AG08395 (cell line): ENCODE measurements at regions not wholly inside any gene's neighbourhood (a gene's known extent, or its start where the extent isn't known, plus 50 kb on each side); places are given as distances from the start of the nearest gene placed in this dataset.

Source experiments
- DNase-seq: peaks from one replicate; pipeline ENCODE4 v3.0.0; 2012; ENCODE audit warnings: mixed read lengths, low spot score

DNA sequence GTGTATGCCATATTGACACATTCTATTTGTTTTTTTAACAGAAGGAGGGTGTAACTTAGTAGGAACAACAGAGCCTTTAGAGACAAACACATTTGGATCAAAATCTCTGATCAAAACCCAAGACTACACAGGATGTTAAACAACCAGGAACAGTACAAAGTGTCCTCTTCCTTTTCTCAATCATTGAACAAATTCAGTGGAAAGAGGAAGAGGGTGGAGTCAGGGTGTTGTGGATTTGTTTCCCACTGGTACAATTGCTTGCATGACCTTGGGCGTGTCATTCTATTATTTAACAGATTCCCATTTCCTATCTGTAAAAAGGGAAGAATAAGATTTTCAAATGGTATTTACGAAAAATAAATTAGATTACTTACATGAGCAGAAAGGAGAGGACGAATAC lies 1162.8 kb upstream of the PRKX start:
- no peak for DNase-seq

DNA sequence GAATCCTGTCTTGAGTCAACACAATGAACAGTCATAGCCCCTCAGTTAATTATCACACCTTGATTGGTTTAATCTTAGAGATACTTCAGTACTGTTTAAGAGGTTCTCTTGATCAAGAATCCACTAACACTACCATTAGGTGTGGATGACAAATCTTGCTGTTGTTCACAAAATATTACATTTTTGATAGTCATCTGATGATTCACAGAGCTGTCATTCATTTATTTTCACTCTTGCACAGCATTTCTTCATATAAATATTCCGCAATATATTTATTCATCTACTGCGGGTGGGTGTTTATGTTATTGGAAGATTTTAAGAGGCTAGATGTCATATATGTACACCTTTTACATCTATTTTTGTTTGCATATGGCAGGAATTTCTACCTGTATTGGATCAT lies 1138.1 kb upstream of the PRKX start:
- no peak for DNase-seq

DNA sequence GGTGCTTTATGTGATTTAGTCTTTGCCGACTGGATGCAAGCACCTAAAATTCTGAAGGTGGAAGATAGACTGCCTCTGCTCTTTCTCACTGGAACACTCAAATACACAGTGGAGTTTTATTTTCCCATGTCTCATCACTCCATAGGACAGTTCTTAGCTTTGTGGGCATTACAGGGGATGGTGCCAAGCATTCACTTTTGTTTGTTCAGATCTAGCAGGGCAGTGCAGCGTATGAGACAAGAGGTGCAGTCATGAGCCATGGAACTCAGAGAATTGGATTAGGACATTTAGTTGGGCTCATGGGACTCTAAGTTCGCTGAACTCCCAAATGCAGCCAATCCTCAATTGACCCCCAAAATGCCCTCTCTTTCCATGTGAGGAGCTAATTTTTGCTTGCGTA lies 1136.9 kb upstream of the PRKX start:
- no peak for DNase-seq

DNA sequence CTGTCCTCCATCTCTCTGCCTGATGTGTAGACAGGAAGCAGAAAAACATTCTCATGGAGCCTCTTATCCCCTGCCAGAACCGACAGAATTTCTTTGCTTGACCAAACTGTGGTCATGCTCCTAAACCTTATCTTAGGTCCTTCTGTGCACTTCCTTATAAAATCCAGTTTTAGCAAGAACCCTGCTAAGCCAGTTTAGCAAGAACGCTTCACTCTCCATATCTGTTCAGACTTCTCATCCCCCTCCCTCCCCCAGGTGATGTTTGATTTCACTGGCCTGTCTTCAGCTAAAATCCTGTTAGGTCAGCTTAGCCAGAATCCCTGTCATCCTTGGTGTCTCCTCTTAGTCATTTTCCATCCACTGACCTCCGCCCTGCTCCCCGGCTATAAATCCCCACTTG lies 1130.9 kb upstream of the PRKX start:
- DNase-seq: no peak

DNA sequence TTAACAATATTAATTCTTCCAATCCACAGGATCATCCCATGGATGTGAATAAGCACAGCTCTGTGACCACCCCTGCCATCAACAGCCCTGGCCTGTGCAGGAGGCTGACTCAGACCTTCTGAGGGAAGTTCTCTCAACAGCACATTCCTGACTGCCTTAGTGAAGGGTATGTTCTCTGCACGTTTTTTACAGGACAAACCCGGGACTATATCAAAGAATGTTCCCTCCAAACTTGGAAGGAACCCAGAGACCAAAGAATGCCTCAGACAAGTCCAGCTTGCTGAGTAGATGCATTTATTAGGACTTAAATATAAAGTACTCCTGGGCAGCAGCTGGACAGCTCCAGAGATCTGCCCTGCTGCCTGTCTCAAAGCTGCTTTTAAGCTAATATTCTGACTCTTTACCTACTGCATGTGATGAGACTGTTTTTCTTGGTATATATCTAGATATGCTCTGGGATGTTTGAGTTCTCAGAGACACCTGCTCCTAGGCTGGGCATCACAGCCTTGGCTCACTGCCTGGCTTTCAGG lies 1127.8 kb upstream of the PRKX start:
- no peak for DNase-seq

DNA sequence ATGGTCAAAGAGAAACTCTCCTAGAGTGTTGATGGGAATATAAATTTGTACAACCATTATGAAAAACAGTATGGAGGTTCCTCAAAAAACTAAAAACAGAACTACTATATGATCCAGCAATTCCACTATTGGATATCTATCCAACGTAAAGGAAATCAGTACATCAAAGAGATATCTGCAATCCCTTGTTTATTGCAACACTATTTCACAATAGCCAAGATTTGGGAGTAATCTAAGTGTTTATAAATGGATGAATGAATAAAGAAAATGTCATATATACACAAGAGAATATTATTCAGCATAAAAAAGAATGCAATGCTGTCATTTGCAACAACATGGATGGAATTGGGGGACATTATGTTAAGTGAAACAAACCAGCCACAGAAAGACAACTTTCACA lies 1118.1 kb upstream of the PRKX start:
- DNase-seq: no peak

DNA sequence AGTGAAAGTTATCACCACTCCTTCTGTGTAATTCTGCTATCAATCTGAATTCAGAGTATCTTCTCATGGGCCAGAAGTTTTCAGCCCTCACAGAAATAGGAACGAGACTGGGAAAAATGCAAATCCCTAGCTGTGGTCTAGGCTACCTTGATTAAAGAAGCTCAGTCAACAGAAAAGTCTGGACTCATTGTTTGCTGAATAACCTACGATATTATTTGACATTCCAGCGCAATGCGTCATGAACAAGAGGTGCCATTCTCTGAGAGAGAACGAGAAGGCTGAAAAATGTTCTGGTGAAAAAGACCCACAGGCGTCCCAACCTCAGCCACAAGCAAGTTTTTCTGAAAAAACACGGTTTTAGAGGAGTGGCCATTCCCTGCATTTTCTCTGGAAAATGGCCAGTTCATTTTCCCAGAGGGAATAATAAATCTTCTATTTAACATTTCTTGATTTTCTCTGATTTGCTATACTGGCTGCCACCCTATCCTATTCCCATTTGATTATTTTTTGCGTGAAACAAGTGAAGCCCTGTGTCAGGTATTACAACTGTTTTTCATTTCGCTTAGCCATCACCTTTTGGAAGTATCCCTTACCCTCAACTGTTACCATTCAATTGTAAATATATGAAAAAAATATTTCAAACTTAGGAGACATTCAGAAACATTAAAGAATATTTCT lies 1117.6 kb upstream of the PRKX start:
- no peak for DNase-seq

DNA sequence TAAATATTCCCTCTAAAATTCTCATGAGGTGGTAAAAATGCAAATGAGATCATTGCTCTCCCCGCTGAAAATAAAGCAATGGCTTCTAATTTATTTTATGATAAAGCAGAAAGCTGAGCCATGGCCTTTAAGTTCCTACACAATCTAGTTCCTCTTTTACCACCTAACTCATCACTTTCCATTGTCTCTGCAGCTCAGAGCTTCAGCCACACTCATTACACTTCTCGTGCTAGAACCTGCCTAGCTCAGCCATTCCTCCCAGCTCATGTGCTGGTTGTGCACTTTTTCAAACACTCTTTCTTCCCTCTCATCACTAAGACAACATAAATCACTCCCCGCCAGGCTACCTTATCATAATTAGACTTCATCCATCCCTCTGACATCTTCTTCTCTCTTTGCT lies 1112.1 kb upstream of the PRKX start:
- no peak for DNase-seq

DNA sequence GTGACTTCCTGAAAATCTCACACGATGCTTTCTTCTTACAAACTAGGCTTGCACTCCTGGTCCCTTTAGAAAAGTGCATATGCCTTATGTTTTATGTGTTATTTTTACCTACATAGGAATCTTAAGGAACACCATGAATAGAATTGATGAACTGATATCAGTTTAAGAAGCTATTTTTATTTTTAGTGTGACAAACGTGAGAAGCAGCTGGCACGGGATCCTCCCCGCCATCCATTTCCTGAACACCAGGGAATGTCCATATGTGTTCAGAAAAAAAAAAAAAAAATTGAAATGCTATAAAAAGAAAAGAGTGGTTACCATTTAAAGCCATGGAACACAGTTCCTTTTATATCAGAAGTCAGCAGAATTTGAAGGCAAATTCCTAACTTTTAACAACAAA lies 1096.1 kb upstream of the PRKX start:
- DNase-seq: no peak

DNA sequence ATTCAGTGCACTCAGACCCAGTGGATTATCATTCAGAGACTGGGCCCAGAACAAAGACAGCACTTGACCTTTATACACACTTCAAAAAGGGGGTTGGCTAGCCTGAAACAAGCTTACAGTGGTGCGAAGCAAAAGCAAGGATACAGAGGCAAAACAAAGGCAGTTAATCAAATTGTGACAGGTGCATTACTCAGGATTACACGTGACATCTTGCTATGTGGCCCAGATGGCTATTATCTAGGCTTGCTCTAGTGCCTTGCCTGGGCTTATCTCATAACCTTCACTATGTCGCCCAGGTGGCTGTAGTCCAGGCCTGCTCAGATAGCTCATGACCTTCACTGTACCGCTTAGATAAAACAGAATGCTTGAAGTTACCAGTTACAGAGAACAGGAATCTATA lies 1092.1 kb upstream of the PRKX start:
- DNase-seq: no peak

DNA sequence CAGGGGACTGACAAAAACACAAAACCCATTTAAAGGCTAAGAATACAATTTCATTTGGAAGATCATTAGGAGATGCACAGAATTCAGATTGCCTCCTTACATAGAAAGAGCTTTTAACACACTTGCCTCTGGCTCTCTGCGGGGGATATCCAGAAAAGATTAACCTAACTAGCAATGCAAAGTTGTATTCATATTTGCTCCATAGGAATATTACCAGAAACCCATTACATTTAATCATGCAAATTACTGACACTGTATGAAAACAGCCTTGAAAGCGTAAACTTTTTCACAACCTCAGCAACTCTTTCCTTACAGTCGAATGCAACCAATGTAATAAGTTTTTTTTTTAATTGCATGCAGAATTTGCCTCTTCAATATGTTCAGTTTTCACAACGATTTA lies 1087.3 kb upstream of the PRKX start:
- no peak for DNase-seq

DNA sequence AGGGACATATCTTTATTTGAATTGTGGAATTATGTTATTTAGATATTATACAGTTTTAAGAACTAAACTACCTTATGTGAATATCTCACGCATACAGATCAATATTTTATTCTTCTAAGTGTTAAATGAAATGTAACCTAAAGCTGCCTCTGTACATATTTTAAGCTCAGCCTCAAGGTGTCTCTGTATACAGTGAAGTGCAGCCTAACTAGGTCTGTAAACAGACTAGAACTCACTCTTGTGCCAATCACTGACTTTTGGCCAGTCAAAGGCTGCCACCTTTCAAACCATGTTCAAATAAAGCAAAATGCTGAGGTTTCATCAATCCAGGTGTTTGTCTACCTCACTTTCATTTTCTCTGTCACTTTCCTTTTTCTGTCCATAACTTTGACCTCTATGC lies 1074.5 kb upstream of the PRKX start:
- DNase-seq: no peak

DNA sequence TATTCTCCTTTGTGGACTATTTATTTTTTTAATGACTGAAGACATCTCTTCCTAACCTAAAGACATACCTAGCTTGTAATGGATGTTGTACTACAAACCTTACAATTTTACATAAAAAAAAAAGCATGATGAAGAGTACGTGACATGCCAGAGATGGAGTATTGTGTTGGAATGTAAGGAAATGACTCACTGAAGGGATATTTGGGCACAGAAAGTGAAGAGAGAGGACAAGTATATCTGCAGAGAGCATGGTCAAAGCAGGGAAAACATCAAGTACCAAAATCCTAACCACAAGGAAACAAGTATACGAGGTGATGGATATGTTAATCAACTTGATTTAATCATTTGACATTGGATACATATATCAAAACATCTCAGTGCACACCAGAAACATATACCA lies 1051.4 kb upstream of the PRKX start:
- no peak for DNase-seq

DNA sequence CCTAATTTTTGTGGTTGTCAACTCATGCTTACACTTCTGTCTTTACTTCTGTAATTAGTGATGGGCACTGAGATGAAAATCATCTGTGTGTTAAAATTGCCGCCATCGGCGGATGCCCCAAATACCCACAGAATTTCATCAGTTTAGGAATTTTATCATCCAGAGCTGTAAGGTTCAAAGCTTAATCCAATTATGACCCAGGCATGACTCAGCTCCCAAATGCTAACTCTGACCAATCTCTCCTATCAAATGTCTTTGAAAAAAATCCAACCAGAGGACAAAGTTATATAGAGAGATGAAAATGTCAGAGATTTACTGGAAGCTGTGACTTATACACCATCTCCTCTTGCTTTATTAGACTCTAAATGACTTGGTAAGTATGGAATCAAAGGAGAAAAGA lies 1048.7 kb upstream of the PRKX start:
- DNase-seq: no peak

DNA sequence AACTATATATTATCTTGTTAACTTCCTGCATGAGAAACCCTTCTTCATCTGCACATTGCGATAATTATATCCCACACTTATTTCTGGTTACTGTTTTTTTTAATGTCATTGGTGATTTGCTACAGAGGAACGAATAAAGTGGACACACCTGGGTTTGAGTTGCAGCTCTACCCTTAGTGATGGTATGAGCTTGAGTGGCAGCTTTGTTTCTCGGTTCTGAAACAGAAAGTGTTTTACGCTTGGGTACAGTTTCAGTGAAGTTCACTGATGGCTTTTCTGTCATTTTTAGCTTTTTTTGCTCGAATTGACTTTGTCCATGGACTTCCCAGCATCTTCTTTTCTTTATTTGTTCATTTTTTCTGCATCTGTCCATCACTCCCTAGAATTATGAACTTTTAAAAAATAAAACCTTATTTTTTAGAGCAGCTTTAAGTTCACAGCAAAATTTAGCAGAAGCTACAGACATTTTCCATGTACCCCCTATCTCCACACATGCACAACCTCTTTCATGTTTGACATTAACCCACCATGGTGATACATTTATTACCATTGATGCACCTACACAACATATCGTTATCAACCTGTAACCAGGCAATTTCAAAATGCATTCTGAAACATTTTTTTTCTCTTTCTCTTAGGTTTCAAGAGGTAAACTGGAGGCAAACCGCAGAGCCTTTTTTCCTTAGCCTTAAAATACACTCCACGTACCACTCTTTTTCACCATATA lies 1041.6 kb upstream of the PRKX start:
- no peak for DNase-seq

DNA sequence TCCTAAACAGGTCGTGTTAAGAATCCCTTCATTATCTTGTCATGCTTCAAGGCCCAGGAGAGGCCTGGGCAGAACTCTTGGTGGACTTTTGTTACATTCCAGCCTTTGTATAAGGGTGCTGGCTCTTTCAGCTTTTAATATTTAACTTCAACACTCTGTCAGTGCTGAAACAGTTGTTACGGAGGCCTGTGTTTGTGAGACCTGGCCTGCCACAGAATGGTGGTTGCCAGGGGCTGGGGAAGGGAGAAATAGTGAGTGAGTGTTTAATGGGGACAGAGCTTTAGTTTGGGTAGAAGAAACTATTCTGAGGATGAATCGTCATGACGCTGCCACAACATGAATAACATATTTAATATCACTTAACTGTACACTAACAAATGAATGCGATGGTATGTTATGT lies 1027.6 kb upstream of the PRKX start:
- no peak for DNase-seq

DNA sequence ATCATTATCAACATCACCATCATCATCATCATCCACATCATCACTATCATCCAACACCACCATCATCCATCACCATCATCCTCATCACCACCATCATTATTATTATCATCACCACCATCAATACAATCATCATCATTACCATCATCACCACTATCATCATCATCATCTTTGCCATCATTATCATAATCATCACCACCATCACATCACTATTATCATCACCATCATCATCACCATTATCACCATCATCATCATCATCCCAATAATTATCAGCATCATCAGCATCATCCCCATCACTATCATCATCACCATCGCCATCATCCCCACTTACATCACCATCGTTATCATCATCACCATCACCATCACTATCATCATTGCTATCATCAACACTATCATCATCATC lies 1021.9 kb upstream of the PRKX start:
- no peak for DNase-seq

DNA sequence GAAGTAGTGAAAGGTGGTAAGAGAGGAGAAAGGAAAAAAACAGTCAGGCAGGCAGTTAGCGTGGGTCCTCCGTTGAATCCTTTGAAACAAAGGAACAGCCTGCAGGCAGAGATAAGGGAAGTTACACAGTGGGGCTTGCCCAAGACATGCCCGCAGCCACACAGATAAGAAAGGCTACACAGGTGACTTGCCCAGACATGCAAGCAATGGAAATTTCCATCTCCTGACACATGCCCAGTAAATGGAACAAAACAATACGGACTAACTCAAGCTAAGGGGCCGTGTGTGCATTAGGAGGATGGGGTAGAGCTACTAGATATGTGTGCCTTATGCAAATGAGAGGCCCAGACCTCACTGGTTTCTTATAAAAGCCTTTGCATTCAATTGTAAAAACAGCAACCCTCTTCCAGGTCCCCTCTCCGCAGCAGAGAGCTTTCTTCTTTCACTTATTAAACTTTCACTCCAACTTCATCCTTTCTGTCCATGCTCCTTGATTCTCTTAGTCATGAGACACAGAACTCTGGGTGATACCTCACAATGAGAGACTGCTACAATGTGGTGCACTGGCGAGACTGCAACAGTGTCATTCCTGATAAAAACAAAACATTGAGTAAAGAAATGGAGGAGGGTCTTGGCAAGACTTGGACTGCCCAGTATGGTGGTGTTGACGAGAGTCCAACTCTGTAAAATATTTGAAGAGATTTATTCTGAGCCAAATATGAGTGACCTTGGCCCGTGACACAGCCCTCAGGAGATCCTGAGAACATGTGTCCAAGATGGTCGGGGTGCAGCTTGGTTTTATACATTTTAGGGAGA lies 997.4 kb upstream of the PRKX start:
- DNase-seq: no peak

DNA sequence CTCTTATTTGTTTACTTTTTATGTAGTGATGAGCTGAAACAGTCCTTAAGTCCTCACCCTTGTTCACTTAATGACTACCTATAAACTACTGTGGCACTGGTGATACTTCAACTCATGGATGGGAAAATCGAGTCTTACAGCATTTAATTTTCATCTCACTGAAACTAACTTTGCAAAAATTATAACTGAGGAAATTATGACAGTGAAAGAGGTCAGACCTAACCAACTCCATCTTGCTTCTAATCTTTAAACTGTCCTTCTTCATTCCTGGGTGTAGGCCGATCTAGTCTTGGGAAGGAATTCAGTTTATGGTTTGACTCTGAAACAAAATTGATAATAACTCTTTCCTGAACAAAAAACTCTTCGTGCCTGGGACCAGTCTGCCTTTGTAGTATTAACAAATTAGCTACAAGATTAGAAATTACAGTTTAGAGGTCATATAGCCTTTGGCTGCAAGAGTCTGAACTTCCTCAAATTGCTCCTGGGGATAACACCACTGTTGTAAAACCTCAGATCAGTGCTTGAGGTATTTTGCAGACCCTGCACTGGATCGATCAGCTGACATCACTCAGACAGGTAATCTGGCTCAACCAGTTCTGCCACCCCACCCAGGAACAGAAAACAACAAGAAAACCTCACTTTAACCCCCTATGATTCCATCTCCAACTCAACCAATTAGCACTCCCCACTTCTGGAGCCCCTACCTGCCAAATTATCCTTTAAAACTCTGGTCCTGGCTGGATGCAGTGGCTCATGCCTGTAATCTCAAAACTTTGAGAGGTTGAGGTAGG lies 995.7 kb upstream of the PRKX start:
- no peak for DNase-seq

DNA sequence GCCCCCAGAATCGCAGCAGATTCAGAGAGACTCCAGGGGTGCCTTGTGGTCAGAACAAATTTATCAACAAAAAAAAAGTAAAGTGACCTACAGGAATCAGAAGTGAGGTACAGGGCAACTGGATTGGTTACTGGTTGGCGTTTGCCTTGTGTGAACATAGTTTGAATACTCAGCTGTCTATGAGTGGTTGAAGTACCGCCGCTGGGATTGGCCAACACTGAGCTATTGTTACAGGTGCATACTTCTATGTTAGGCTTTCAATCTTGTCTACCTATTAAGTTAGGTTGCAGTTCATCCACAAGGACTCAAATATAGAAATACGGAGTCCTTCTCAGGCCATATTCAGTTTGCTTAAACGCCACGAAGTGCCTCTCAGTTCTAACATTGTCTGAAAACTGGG lies 993.5 kb upstream of the PRKX start:
- DNase-seq: no peak

DNA sequence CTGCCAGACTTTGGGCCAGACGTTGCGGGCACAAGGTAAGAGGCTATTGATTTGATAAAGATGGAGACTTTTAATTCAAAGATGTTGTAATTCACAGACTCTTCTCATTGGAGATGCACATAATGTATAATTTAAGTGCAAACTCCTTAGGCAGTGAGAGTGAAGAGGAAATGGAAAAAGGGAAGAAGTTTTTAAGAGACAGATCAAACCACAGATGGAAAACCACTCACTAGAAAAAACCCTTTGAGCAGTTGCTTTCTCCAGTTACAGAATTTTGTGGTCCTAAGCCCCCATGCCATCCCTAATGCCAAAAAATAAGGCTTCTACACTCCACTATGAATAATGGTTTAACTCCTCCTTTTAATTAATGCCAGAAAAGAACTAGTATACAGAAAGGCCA lies 977.1 kb upstream of the PRKX start:
- no peak for DNase-seq

DNA sequence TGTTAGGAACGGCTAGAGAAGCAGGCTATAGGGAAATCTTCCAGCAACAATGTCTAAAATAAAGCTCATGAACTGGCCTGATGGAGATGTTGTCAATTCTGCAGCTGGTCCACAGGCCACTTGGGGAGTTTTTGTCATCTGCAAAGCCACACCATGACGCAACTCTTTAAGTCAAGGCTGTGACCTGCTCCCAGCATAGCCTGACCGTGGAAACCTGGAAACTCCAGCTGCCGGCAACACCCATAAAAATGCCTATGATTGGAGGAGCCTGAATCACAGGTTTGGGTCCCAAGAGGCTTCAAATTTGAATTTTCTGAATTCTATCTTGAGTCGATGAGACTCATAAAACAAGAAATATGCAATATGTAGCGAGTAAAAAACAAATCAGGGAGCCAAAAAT lies 969.2 kb upstream of the PRKX start:
- no peak for DNase-seq
